MM.1S (cell line): ENCODE measurements at regions not wholly inside any gene's neighbourhood (a gene's known extent, or its start where the extent isn't known, plus 50 kb on each side); places are given as distances from the start of the nearest gene placed in this dataset.

ENCODE experiments used
- DNase-seq: peaks from one replicate; pipeline ENCODE4 v3.0.0-alpha.2; 2015
- H2AFZ ChIP-seq: fragments of 300-600 bp; sonication (generic); 2 replicates; pipeline ENCODE4 v1.6.0; 2016; ENCODE audit warnings: antibody characterized with exemption, low read length
- H3F3A ChIP-seq: fragments of 300-600 bp; sonication (generic); 2 replicates; pipeline ENCODE4 v1.6.1; 2016; ENCODE audit warnings: mild to moderate bottlenecking, antibody characterized with exemption, low read length, moderate library complexity, mixed read lengths; ENCODE audit not compliant: insufficient read depth
- H3K27ac ChIP-seq: fragments of 300-600 bp; sonication (generic); 2 replicates; pipeline ENCODE4 v1.5.1; 2016; ENCODE audit warnings: mild to moderate bottlenecking, low read length
- H3K27me3 ChIP-seq: fragments of 300-600 bp; sonication (generic); replicated peaks from 2 replicates; pipeline ENCODE4 v1.6.0; 2016; ENCODE audit warnings: low read length; ENCODE audit not compliant: insufficient read depth
- H3K36me3 ChIP-seq: fragments of 300-600 bp; sonication (generic); replicated peaks from 2 replicates; pipeline ENCODE4 v1.6.1; 2016; ENCODE audit warnings: mild to moderate bottlenecking, low read length, mixed read lengths; ENCODE audit not compliant: insufficient read depth
- H3K4me1 ChIP-seq: fragments of 300-600 bp; sonication (generic); 2 replicates; pipeline ENCODE4 v1.6.1; 2016; ENCODE audit warnings: low read length, mixed read lengths
- H3K4me2 ChIP-seq: fragments of 300-600 bp; sonication (generic); 2 replicates; pipeline ENCODE4 v1.6.0; 2016; ENCODE audit warnings: low read depth, low read length
- H3K4me3 ChIP-seq: fragments of 300-600 bp; sonication (generic); 2 replicates; pipeline ENCODE4 v1.5.1; 2016; ENCODE audit warnings: low read length, mixed read lengths
- H3K79me2 ChIP-seq: fragments of 300-600 bp; sonication (generic); 2 replicates; pipeline ENCODE4 v1.6.1; 2016; ENCODE audit warnings: mixed run types, low read length, mixed read lengths
- H3K9ac ChIP-seq: fragments of 300-600 bp; sonication (generic); 2 replicates; pipeline ENCODE4 v1.6.1; 2016; ENCODE audit warnings: low read length, mixed read lengths
- H3K9me2 ChIP-seq: fragments of 300-600 bp; sonication (generic); replicated peaks from 2 replicates; pipeline ENCODE4 v1.6.1; 2016; ENCODE audit warnings: mild to moderate bottlenecking, low read length, mixed read lengths; ENCODE audit not compliant: insufficient read depth
- H3K9me3 ChIP-seq: fragments of 300-600 bp; sonication (generic); replicated peaks from 2 replicates; pipeline ENCODE4 v1.6.1; 2016; ENCODE audit warnings: mild to moderate bottlenecking, low read length, mixed read lengths; ENCODE audit not compliant: insufficient read depth
- H4K20me1 ChIP-seq: fragments of 300-600 bp; sonication (generic); 2 replicates; pipeline ENCODE4 v1.6.1; 2016; ENCODE audit warnings: mild to moderate bottlenecking, low read length, moderate library complexity, mixed read lengths; ENCODE audit not compliant: insufficient read depth
- CTCF ChIP-seq: fragments of 300-600 bp; sonication (generic); IDR thresholded peaks from 2 replicates; pipeline ENCODE4 v1.5.1; 2016; ENCODE audit warnings: antibody characterized with exemption, low read length, mixed read lengths
- EZH2 ChIP-seq: fragments of 300-600 bp; sonication (generic); optimal IDR thresholded peaks from 2 replicates; pipeline ENCODE3; 2017; ENCODE audit warnings: low read depth, mild to moderate bottlenecking, antibody characterized with exemption, low read length, mixed read lengths
- EZH2phosphoT487 ChIP-seq: fragments of 300-600 bp; sonication (generic); IDR thresholded peaks from 2 replicates; pipeline ENCODE4 v1.6.1; 2018; ENCODE audit warnings: antibody characterized with exemption, low read length

- Histone ChIP-seq H3K9me2 (no peaks in the 10 kb centered on the region), H3K9me3 (no peaks in the 10 kb centered on the region), H3K27me3 (no peaks in the 10 kb centered on the region), H3F3A (no peaks in the 10 kb centered on the region), H3K4me3 (no peak overlapping the region), H3K9ac (no peak overlapping the region), H3K36me3 (no peaks in the 10 kb centered on the region), H4K20me1 (no peaks in the 10 kb centered on the region), H3K79me2 (no peaks in the 10 kb centered on the region), H3K4me1 (no peaks in the 10 kb centered on the region), H2AFZ (no peak overlapping the region), H3K4me2 (no peak overlapping the region), H3K27ac (no peak overlapping the region)
- no peak for TF ChIP-seq CTCF
- DNase-seq: no peak
These were observed 107.0 kb upstream of the GPR12 start for GRCh38 chr13:26867451-26868091.

GRCh38 chr13:26864576-26864975 is 104.0 kb upstream of the GPR12 start:
- no peaks in the 10 kb centered on the region for H4K20me1 ChIP-seq
- no peak for TF ChIP-seq CTCF
- TF ChIP-seq EZH2: no peak
- no peak for TF ChIP-seq EZH2phosphoT487
- no peaks in the 10 kb centered on the region for H3K36me3 ChIP-seq
- H3F3A ChIP-seq: no peaks in the 10 kb centered on the region
- H3K4me2 ChIP-seq: no peak overlapping the region
- no peak overlapping the region for H3K9ac ChIP-seq
- no peak overlapping the region for H3K4me3 ChIP-seq
- H3K9me3 ChIP-seq: no peaks in the 10 kb centered on the region
- no peaks in the 10 kb centered on the region for H3K4me1 ChIP-seq
- no peaks in the 10 kb centered on the region for H3K79me2 ChIP-seq
- no peak for DNase-seq
- H3K27me3 ChIP-seq: no peaks in the 10 kb centered on the region
- no peak overlapping the region for H3K27ac ChIP-seq
- no peak overlapping the region for H2AFZ ChIP-seq
- H3K9me2 ChIP-seq: no peaks in the 10 kb centered on the region

GRCh38 chr13:26861941-26862340 is 101.4 kb upstream of the GPR12 start:
- no peak overlapping the region for H3K4me3 ChIP-seq
- no peaks in the 10 kb centered on the region for H3K9me3 ChIP-seq
- no peak overlapping the region for H3K27ac ChIP-seq
- H3F3A ChIP-seq: no peaks in the 10 kb centered on the region
- H3K79me2 ChIP-seq: no peaks in the 10 kb centered on the region
- no peaks in the 10 kb centered on the region for H4K20me1 ChIP-seq
- H3K4me2 ChIP-seq: no peak overlapping the region
- H2AFZ ChIP-seq: no peak overlapping the region
- DNase-seq: no peak
- H3K4me1 ChIP-seq: no peaks in the 10 kb centered on the region
- no peaks in the 10 kb centered on the region for H3K9me2 ChIP-seq
- no peak overlapping the region for H3K9ac ChIP-seq
- TF ChIP-seq EZH2 (no peak), CTCF (no peak), EZH2phosphoT487 (no peak)
- H3K27me3 ChIP-seq: no peaks in the 10 kb centered on the region
- H3K36me3 ChIP-seq: no peaks in the 10 kb centered on the region
